GM12864 (cell line): ENCODE measurements at regions not wholly inside any gene's neighbourhood (a gene's known extent, or its start where the extent isn't known, plus 50 kb on each side); places are given as distances from the start of the nearest gene placed in this dataset.

ENCODE experiments used
- DNase-seq: peaks from one replicate; pipeline ENCODE4 v3.0.0-alpha.2; 2011; ENCODE audit warnings: low read depth
- H3K4me3 ChIP-seq: 2 replicates; pipeline ENCODE4 v1.5.1; 2011; ENCODE audit warnings: mild to moderate bottlenecking, low read depth, low read length, control low read depth
- TF ChIP-seq, protein P1 (sequence below): IDR thresholded peaks from 2 replicates; pipeline ENCODE4 v1.5.1; 2011; ENCODE audit warnings: low read depth, mild to moderate bottlenecking, moderate library complexity, low read length, control low read depth, inconsistent platforms; ENCODE audit errors: missing control alignments

DNA sequence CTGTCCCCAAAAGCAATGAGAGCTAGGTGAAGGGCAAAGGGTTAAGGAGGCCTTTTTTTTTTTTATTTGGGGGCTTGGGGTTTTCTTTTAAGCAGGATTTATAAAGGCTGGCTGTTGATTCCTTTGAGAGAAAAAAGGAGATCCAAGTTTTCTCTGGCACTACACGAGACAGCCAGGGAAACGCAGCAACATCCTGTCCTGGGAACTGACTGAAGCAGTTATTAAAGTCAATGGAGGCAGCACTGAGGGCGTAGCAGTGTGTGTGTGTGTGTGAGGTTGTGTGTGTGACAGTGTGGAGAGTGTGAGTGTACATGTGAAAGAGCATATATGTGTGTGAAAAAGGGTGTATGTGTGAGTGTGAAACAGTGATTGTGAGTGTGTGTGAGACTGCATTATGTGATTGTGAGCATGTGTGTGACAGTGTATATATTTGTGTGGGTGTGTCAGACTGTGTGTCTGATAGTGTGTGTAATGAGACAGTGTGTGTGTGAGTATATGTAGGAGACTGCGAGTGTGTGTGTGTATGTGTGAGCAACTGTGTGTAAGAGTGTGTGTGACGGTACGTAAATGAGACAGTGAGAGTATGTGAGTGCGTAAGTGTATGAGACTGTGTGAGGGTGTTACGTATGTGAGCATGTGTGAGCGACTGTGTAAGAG lies 65.9 kb upstream of the TIAM1 start:
- no peak for DNase-seq
- H3K4me3 ChIP-seq: no peak overlapping the region
- TF ChIP-seq, protein P1, sequence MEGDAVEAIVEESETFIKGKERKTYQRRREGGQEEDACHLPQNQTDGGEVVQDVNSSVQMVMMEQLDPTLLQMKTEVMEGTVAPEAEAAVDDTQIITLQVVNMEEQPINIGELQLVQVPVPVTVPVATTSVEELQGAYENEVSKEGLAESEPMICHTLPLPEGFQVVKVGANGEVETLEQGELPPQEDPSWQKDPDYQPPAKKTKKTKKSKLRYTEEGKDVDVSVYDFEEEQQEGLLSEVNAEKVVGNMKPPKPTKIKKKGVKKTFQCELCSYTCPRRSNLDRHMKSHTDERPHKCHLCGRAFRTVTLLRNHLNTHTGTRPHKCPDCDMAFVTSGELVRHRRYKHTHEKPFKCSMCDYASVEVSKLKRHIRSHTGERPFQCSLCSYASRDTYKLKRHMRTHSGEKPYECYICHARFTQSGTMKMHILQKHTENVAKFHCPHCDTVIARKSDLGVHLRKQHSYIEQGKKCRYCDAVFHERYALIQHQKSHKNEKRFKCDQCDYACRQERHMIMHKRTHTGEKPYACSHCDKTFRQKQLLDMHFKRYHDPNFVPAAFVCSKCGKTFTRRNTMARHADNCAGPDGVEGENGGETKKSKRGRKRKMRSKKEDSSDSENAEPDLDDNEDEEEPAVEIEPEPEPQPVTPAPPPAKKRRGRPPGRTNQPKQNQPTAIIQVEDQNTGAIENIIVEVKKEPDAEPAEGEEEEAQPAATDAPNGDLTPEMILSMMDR: no peak

DNA sequence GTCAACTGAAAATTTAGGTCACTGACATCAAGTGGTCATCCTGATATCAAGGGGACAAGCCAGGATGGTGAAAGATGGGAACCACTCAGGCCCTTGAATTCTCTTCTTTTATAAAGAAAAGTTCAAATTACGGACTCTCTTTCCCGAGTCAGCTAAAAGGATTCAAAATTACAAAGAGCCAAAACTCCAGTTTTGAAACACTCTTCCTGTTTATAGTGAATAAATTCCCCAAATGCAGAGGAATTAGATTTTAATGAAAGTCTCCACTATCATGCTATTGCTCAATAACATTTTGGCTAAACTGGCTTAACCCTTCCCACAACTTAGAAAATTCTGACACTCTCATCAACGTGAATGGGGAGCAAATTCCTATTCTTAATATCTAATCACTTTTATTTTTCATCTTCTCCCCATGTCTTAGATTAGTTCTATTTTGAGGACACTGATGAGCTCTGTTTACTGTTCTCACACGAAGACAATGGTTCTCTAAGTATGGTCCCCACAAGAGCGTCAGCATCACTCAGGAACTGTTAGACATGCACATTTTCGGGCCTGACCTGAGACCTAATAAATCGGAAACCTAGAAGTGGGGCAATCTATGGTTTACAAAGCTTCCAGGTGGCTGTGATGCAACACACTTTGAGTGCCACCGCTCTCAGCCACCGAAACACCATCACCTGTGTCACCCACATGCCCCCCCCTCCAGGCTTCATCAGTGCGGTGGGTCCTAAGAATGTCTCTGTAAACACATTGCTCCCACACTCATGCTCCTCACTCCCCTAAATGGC lies 64.4 kb upstream of the TIAM1 start:
- TF ChIP-seq, protein P1: no peak

GRCh38 chr21:31406510-31406909 lies 62.4 kb upstream of the TIAM1 start:
- TF ChIP-seq, protein P1: no peak
- no peak for DNase-seq
- H3K4me3 ChIP-seq: no peak overlapping the region

More for the DNA sequence above, 64.4 kb upstream of the TIAM1 start:
- DNase-seq: no peak
- H3K4me3 ChIP-seq: no peak overlapping the region

DNA sequence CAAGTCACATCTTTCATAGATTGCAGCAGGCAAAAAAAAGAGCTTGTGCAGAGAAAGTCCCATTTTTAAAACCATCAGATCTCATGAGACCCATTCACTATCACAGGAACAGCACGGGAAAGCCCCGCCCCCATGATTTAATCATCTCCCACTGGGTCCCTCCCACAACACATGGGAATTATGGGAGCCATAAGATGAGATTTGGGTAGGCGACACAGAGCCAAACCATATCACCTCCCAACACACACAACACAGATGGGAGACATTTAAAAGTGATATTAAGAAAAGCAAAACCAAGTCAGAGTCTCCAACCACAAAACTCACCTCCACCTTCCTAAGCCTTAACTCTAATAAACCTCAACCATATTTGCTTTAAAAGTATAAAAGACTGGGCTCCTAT lies 61.5 kb upstream of the TIAM1 start:
- no peak for DNase-seq
- no peak overlapping the region for H3K4me3 ChIP-seq
- TF ChIP-seq, protein P1: no peak

GRCh38 chr21:31403596-31404333 lies 59.7 kb upstream of the TIAM1 start:
- no peak overlapping the region for H3K4me3 ChIP-seq
- no peak for DNase-seq
- TF ChIP-seq, protein P1: no peak

GRCh38 chr21:31399591-31399990 lies 55.5 kb upstream of the TIAM1 start:
- no peak for DNase-seq
- TF ChIP-seq, protein P1: no peak
- H3K4me3 ChIP-seq: no peak overlapping the region
